CD14-positive monocyte (primary cell): ENCODE measurements at regions not wholly inside any gene's neighbourhood (a gene's known extent, or its start where the extent isn't known, plus 50 kb on each side); places are given as distances from the start of the nearest gene placed in this dataset.

Source experiments
- DNase-seq, 3 donors: peaks; one replicate each; pipeline ENCODE4 v3.0.0-alpha.2; 2011 to 2022
- H2AFZ ChIP-seq: 2 replicates; pipeline ENCODE4 v1.6.0; 2012; ENCODE audit warnings: mild to moderate bottlenecking, low read depth, low read length, inconsistent platforms; ENCODE audit not compliant: insufficient read depth, poor library complexity, severe bottlenecking
- H3K27ac ChIP-seq, 2 donors: 1 replicate in 1 of 2; 2 replicates in 1 of 2; pipeline ENCODE4 v1.5.1; 2012 to 2013; ENCODE audit warnings: low read length in 2 of 2, control low read depth in 1 of 2, inconsistent platforms in 1 of 2, low read depth in 1 of 2, mild to moderate bottlenecking in 1 of 2
- H3K27me3 ChIP-seq, 2 donors: one replicate each; pipeline versions ENCODE4 v1.6.0 to v1.6.1; 2011 to 2013; ENCODE audit warnings: low read length in 2 of 2; ENCODE audit not compliant: control insufficient read depth in 2 of 2, insufficient read depth in 2 of 2
- H3K36me3 ChIP-seq, 2 donors: replicated peaks in 1 of 2; 1 replicate in 1 of 2; 2 replicates in 1 of 2; pipeline versions ENCODE4 v1.5.1 to v1.6.1; 2012 to 2013; ENCODE audit warnings: low read length in 2 of 2, control low read depth in 1 of 2, inconsistent platforms in 1 of 2, mild to moderate bottlenecking in 1 of 2; ENCODE audit not compliant: insufficient read depth in 2 of 2, control insufficient read depth in 1 of 2
- H3K4me1 ChIP-seq, 2 donors: 1 replicate in 1 of 2; 2 replicates in 1 of 2; pipeline versions ENCODE4 v1.5.1 to v1.6.1; 2012 to 2013; ENCODE audit warnings: low read length in 2 of 2, control low read depth in 1 of 2, inconsistent platforms in 1 of 2, mild to moderate bottlenecking in 1 of 2, moderate library complexity in 1 of 2; ENCODE audit not compliant: insufficient read depth in 2 of 2, control insufficient read depth in 1 of 2
- H3K4me2 ChIP-seq: replicated peaks from 2 replicates; pipeline ENCODE3; 2012; ENCODE audit warnings: low read length, moderate library complexity, mild to moderate bottlenecking; ENCODE audit not compliant: poor library complexity, severe bottlenecking; ENCODE audit errors: extremely low read depth
- H3K4me3 ChIP-seq, 3 experiments: fragments of 200-600 bp in 1 of 3; sonication (generic) in 1 of 3; replicated peaks in 1 of 3; 1 replicate in 2 of 3; 2 replicates in 1 of 3; pipeline ENCODE4 v1.5.1; 2011 to 2013; ENCODE audit warnings: low read length in 3 of 3, mild to moderate bottlenecking in 3 of 3, control low read depth in 2 of 3, low read depth in 2 of 3, inconsistent platforms in 1 of 3, moderate library complexity in 1 of 3
- H3K79me2 ChIP-seq: 2 replicates; pipeline ENCODE4 v1.6.0; 2012; ENCODE audit warnings: mild to moderate bottlenecking, control low read depth, inconsistent platforms, low read length, moderate library complexity; ENCODE audit not compliant: insufficient read depth
- H3K9ac ChIP-seq: 2 replicates; pipeline ENCODE4 v1.6.0; 2017; ENCODE audit warnings: low read length, mild to moderate bottlenecking; ENCODE audit not compliant: insufficient read depth, poor library complexity, severe bottlenecking
- H3K9me3 ChIP-seq, 2 donors: replicated peaks in 1 of 2; 1 replicate in 1 of 2; 2 replicates in 1 of 2; pipeline versions ENCODE4 v1.5.1 to v1.6.1; 2012 to 2013; ENCODE audit warnings: low read length in 2 of 2, control low read depth in 1 of 2; ENCODE audit not compliant: control insufficient read depth in 1 of 2, insufficient read depth in 1 of 2
- H4K20me1 ChIP-seq: 2 replicates; pipeline ENCODE4 v1.6.0; 2012; ENCODE audit warnings: mild to moderate bottlenecking, low read length, control low read depth, moderate library complexity; ENCODE audit not compliant: insufficient read depth
- H3K27ac Mint-ChIP-seq, 7 donors: one replicate each; pipeline ENCODE4 v1.8.0; 2020; ENCODE audit warnings: mild to moderate bottlenecking in 7 of 7, mixed read lengths in 7 of 7, moderate library complexity in 6 of 7, inconsistent platforms in 2 of 7
- H3K27me3 Mint-ChIP-seq, 3 donors: one replicate each; pipeline ENCODE4 v1.8.0; 2021 to 2022; ENCODE audit warnings: low read depth in 3 of 3, mild to moderate bottlenecking in 3 of 3, mixed read lengths in 3 of 3, moderate library complexity in 3 of 3, inconsistent platforms in 1 of 3
- H3K36me3 Mint-ChIP-seq, 2 donors: one replicate each; pipeline ENCODE4 v1.8.0; 2020; ENCODE audit warnings: mixed read lengths in 2 of 2, inconsistent platforms in 1 of 2, mild to moderate bottlenecking in 1 of 2
- H3K4me1 Mint-ChIP-seq: one replicate; pipeline ENCODE4 v1.8.0; 2020; ENCODE audit warnings: mild to moderate bottlenecking, mixed read lengths
- H3K4me3 Mint-ChIP-seq, 2 donors: one replicate each; pipeline ENCODE4 v1.8.0; 2020; ENCODE audit warnings: mild to moderate bottlenecking in 2 of 2, mixed read lengths in 2 of 2, moderate library complexity in 1 of 2
- H3K9me3 Mint-ChIP-seq, 7 donors: one replicate each; pipeline ENCODE4 v1.8.0; 2020 to 2022; ENCODE audit warnings: mixed read lengths in 7 of 7, mild to moderate bottlenecking in 6 of 7, moderate library complexity in 6 of 7, inconsistent platforms in 2 of 7
- CTCF ChIP-seq: fragments of 200-600 bp; IDR thresholded peaks from one replicate; pipeline ENCODE4 v1.8.0; 2022; ENCODE audit warnings: antibody characterized with exemption, mild to moderate bottlenecking
- WGBS: methylation state at CpG from one replicate; pipeline ENCODE4 v1.1.5; 2013; ENCODE audit warnings: missing lambda C conversion rate; ENCODE audit not compliant: insufficient coverage; 5-methylcytosine and 5-hydroxymethylcytosine counted together
- intact Hi-C, 2 donors: fragments of 100-400 bp; cut with micrococcal nuclease; formaldehyde crosslinking; loops; one replicate each; pipeline versions ENCODE4 v1.15.0 to v1.15.1; 2023

GRCh38 chr7:96484091-96484490 is 162.2 kb upstream of the SLC25A13 start:
- H3K9me3 Mint-ChIP-seq: peaks cover 0 to 1% (median 0%) of the 10 kb centered on the region in 7 donors
- no peak overlapping the region for H3K4me2 ChIP-seq
- WGBS: no CpG with 5 or more reads among the region's 2 CpGs
- H3K4me3 Mint-ChIP-seq: no peak overlapping the region
- H3K4me1 Mint-ChIP-seq: no peaks in the 10 kb centered on the region
- no peak overlapping the region for H3K27ac ChIP-seq
- no peak for TF ChIP-seq CTCF
- H2AFZ ChIP-seq: no peak overlapping the region
- intact Hi-C loops: no loop called here
- no peaks in the 10 kb centered on the region for H3K27me3 ChIP-seq
- no peaks in the 10 kb centered on the region for H3K9me3 ChIP-seq
- DNase-seq: no peak
- no peaks in the 10 kb centered on the region for H3K4me1 ChIP-seq
- H3K36me3 ChIP-seq: no peaks in the 10 kb centered on the region
- H3K9ac ChIP-seq: no peak overlapping the region
- H3K27me3 Mint-ChIP-seq: peaks cover 0 to 2% (median 0%) of the 10 kb centered on the region in 3 donors
- H3K36me3 Mint-ChIP-seq: no peaks in the 10 kb centered on the region
- H3K4me3 ChIP-seq: no peak overlapping the region
- no peaks in the 10 kb centered on the region for H3K79me2 ChIP-seq
- H4K20me1 ChIP-seq: no peaks in the 10 kb centered on the region
- H3K27ac Mint-ChIP-seq: no peak overlapping the region

- Histone ChIP-seq H3K9me3 (no peaks in the 10 kb centered on the region), H3K27me3 (no peaks in the 10 kb centered on the region), H2AFZ (no peak overlapping the region), H3K79me2 (no peaks in the 10 kb centered on the region), H4K20me1 (no peaks in the 10 kb centered on the region), H3K4me2 (no peak overlapping the region), H3K4me3 (no peak overlapping the region), H3K9ac (no peak overlapping the region), H3K36me3 (no peaks in the 10 kb centered on the region), H3K4me1 (no peaks in the 10 kb centered on the region), H3K27ac (no peak overlapping the region)
- no CpG with 5 or more reads among the region's 1 CpG for WGBS
- no peak for DNase-seq
- no peaks in the 10 kb centered on the region for H3K36me3 Mint-ChIP-seq
- no peak overlapping the region for H3K27ac Mint-ChIP-seq
- intact Hi-C loops: no loop called here
- H3K4me1 Mint-ChIP-seq: no peaks in the 10 kb centered on the region
- H3K4me3 Mint-ChIP-seq: no peak overlapping the region
- peaks cover 0 to 2% (median 0%) of the 10 kb centered on the region in 3 donors for H3K27me3 Mint-ChIP-seq
- peaks cover 0 to 1% (median 0%) of the 10 kb centered on the region in 7 donors for H3K9me3 Mint-ChIP-seq
- TF ChIP-seq CTCF: no peak
Observed at GRCh38 chr7:96481796-96482195, 159.9 kb upstream of the SLC25A13 start.
